T-helper 17 cell (primary cell): ENCODE measurements at regions not wholly inside any gene's neighbourhood (a gene's known extent, or its start where the extent isn't known, plus 50 kb on each side); places are given as distances from the start of the nearest gene placed in this dataset.

ENCODE experiments used
- ATAC-seq: fragments of 150-1000 bp; cut with Tn5 transposase; 2 replicates; pipeline ENCODE4 v1.10.0; 2021; ENCODE audit warnings: mild to moderate bottlenecking, moderate library complexity
- DNase-seq, 3 donors: peaks; one replicate each; pipeline versions ENCODE4 v3.0.0 to v3.0.0-alpha.2; 2020 to 2021
- H3K9me3 ChIP-seq: one replicate; pipeline ENCODE4 v1.7.0; 2013; ENCODE audit warnings: low read length, mild to moderate bottlenecking; ENCODE audit not compliant: control insufficient read depth, poor library complexity, severe bottlenecking
- H3K27ac Mint-ChIP-seq: one replicate; pipeline ENCODE4 v1.8.0; 2022; ENCODE audit warnings: mild to moderate bottlenecking, moderate library complexity, mixed read lengths
- H3K27me3 Mint-ChIP-seq: one replicate; pipeline ENCODE4 v1.8.0; 2022; ENCODE audit warnings: mixed read lengths
- H3K36me3 Mint-ChIP-seq: one replicate; pipeline ENCODE4 v1.8.0; 2022; ENCODE audit warnings: low read depth, mixed read lengths
- H3K4me1 Mint-ChIP-seq: one replicate; pipeline ENCODE4 v1.8.0; 2022; ENCODE audit warnings: mild to moderate bottlenecking, mixed read lengths
- H3K4me3 Mint-ChIP-seq: one replicate; pipeline ENCODE4 v1.8.0; 2022; ENCODE audit warnings: mild to moderate bottlenecking, moderate library complexity, mixed read lengths

- Mint-ChIP-seq H3K27me3 (no peaks in the 10 kb centered on the region), H3K27ac (no peak overlapping the region), H3K4me3 (no peak overlapping the region), H3K4me1 (peaks cover 2% of the 10 kb centered on the region), H3K36me3 (no peaks in the 10 kb centered on the region)
- ATAC-seq (no peak), DNase-seq (no peak)
- H3K9me3 ChIP-seq, result no peaks in the 10 kb centered on the region
These were observed 287.9 kb downstream of the PPP1R2C start for GRCh38 chrX:42490111-42490510.

- DNase-seq, result no peak
- no peak for ATAC-seq
- no peaks in the 10 kb centered on the region for H3K9me3 ChIP-seq
- Mint-ChIP-seq H3K27ac (no peak overlapping the region), H3K27me3 (no peaks in the 10 kb centered on the region), H3K4me3 (no peak overlapping the region), H3K36me3 (no peaks in the 10 kb centered on the region), H3K4me1 (no peaks in the 10 kb centered on the region)
These were observed 292.4 kb downstream of the PPP1R2C start for GRCh38 chrX:42485601-42486000.

- no peaks in the 10 kb centered on the region for H3K27me3 Mint-ChIP-seq
- no peaks in the 10 kb centered on the region for H3K9me3 ChIP-seq
- no peak for ATAC-seq
These were observed 293.7 kb downstream of the PPP1R2C start for GRCh38 chrX:42484233-42484632.

GRCh38 chrX:42477396-42477795 is 300.6 kb downstream of the PPP1R2C start:
- H3K27ac Mint-ChIP-seq, result no peak overlapping the region
- no peak overlapping the region for H3K4me3 Mint-ChIP-seq
- peaks cover 3% of the 10 kb centered on the region for H3K36me3 Mint-ChIP-seq
- no peaks in the 10 kb centered on the region for H3K27me3 Mint-ChIP-seq
- no peaks in the 10 kb centered on the region for H3K9me3 ChIP-seq
- no peak for DNase-seq
- H3K4me1 Mint-ChIP-seq, result peaks cover 2% of the 10 kb centered on the region
- ATAC-seq, result no peak

More at GRCh38 chrX:42484233-42484632, 293.7 kb downstream of the PPP1R2C start:
- H3K4me1 Mint-ChIP-seq, result no peaks in the 10 kb centered on the region
- H3K36me3 Mint-ChIP-seq, result no peaks in the 10 kb centered on the region
- no peak overlapping the region for H3K27ac Mint-ChIP-seq
- no peak for DNase-seq
- no peak overlapping the region for H3K4me3 Mint-ChIP-seq

GRCh38 chrX:42472727-42473126 is 305.2 kb downstream of the PPP1R2C start:
- DNase-seq, result no peak
- no peak for ATAC-seq
- Mint-ChIP-seq H3K27me3 (no peaks in the 10 kb centered on the region), H3K36me3 (peaks cover 3% of the 10 kb centered on the region), H3K27ac (no peak overlapping the region), H3K4me1 (peaks cover 2% of the 10 kb centered on the region), H3K4me3 (no peak overlapping the region)
- no peaks in the 10 kb centered on the region for H3K9me3 ChIP-seq

- no peaks in the 10 kb centered on the region for H3K9me3 ChIP-seq
- Mint-ChIP-seq H3K36me3 (peaks cover 4% of the 10 kb centered on the region), H3K27ac (no peak overlapping the region), H3K4me3 (no peak overlapping the region), H3K27me3 (no peaks in the 10 kb centered on the region), H3K4me1 (no peaks in the 10 kb centered on the region)
- ATAC-seq, result no peak
- no peak for DNase-seq
These were observed 311.5 kb downstream of the PPP1R2C start for GRCh38 chrX:42466332-42467046.

GRCh38 chrX:42465821-42466220 is 312.1 kb downstream of the PPP1R2C start:
- DNase-seq (no peak), ATAC-seq (no peak)
- Mint-ChIP-seq H3K27ac (no peak overlapping the region), H3K4me1 (no peaks in the 10 kb centered on the region), H3K27me3 (no peaks in the 10 kb centered on the region), H3K4me3 (no peak overlapping the region), H3K36me3 (peaks cover 4% of the 10 kb centered on the region)
- no peaks in the 10 kb centered on the region for H3K9me3 ChIP-seq

- Mint-ChIP-seq H3K36me3 (peaks cover 4% of the 10 kb centered on the region), H3K27me3 (no peaks in the 10 kb centered on the region), H3K27ac (no peak overlapping the region), H3K4me3 (no peak overlapping the region), H3K4me1 (no peaks in the 10 kb centered on the region)
- ATAC-seq (no peak), DNase-seq (no peak)
- no peaks in the 10 kb centered on the region for H3K9me3 ChIP-seq
These were observed 314.1 kb downstream of the PPP1R2C start for GRCh38 chrX:42463706-42464490.

- H3K4me1 Mint-ChIP-seq, result no peaks in the 10 kb centered on the region
- no peak overlapping the region for H3K27ac Mint-ChIP-seq
- H3K4me3 Mint-ChIP-seq, result no peak overlapping the region
- H3K9me3 ChIP-seq, result no peaks in the 10 kb centered on the region
- DNase-seq (no peak), ATAC-seq (no peak)
- no peaks in the 10 kb centered on the region for H3K27me3 Mint-ChIP-seq
- peaks cover 4% of the 10 kb centered on the region for H3K36me3 Mint-ChIP-seq
These were observed 315.0 kb downstream of the PPP1R2C start for GRCh38 chrX:42462917-42463316.

- peaks cover 4% of the 10 kb centered on the region for H3K36me3 Mint-ChIP-seq
- DNase-seq (no peak), ATAC-seq (no peak)
- H3K4me1 Mint-ChIP-seq, result no peaks in the 10 kb centered on the region
- H3K27me3 Mint-ChIP-seq, result no peaks in the 10 kb centered on the region
- H3K27ac Mint-ChIP-seq, result no peak overlapping the region
- H3K4me3 Mint-ChIP-seq, result no peak overlapping the region
- no peaks in the 10 kb centered on the region for H3K9me3 ChIP-seq
These were observed 317.3 kb downstream of the PPP1R2C start for GRCh38 chrX:42460706-42461105.

- Mint-ChIP-seq H3K4me3 (no peak overlapping the region), H3K27ac (no peak overlapping the region), H3K36me3 (peaks cover 2% of the 10 kb centered on the region), H3K4me1 (no peaks in the 10 kb centered on the region), H3K27me3 (no peaks in the 10 kb centered on the region)
- DNase-seq (no peak), ATAC-seq (no peak)
- no peaks in the 10 kb centered on the region for H3K9me3 ChIP-seq
These were observed 318.2 kb downstream of the PPP1R2C start for GRCh38 chrX:42459735-42460134.

GRCh38 chrX:42456176-42456700 is 321.7 kb downstream of the PPP1R2C start:
- ATAC-seq (no peak), DNase-seq (no peak)
- Mint-ChIP-seq H3K4me3 (no peak overlapping the region), H3K36me3 (no peaks in the 10 kb centered on the region), H3K27me3 (no peaks in the 10 kb centered on the region), H3K27ac (no peak overlapping the region), H3K4me1 (no peaks in the 10 kb centered on the region)
- H3K9me3 ChIP-seq, result no peaks in the 10 kb centered on the region

GRCh38 chrX:42450228-42450627 is 327.7 kb downstream of the PPP1R2C start:
- H3K27ac Mint-ChIP-seq, result no peak overlapping the region
- no peaks in the 10 kb centered on the region for H3K27me3 Mint-ChIP-seq
- no peaks in the 10 kb centered on the region for H3K36me3 Mint-ChIP-seq
- no peak overlapping the region for H3K4me3 Mint-ChIP-seq
- no peak for ATAC-seq
- no peak for DNase-seq
- no peaks in the 10 kb centered on the region for H3K4me1 Mint-ChIP-seq
- no peaks in the 10 kb centered on the region for H3K9me3 ChIP-seq
